ENCODE measurements at regions not wholly inside any gene's neighbourhood (a gene's known extent, or its start where the extent isn't known, plus 50 kb on each side); places are given as distances from the start of the nearest gene placed in this dataset.
"Not testable (repeated sequence)": the region's sequence is repeated elsewhere in the genome, so short reads cannot be mapped to it uniquely, and the experiment has no call there.

DNA sequence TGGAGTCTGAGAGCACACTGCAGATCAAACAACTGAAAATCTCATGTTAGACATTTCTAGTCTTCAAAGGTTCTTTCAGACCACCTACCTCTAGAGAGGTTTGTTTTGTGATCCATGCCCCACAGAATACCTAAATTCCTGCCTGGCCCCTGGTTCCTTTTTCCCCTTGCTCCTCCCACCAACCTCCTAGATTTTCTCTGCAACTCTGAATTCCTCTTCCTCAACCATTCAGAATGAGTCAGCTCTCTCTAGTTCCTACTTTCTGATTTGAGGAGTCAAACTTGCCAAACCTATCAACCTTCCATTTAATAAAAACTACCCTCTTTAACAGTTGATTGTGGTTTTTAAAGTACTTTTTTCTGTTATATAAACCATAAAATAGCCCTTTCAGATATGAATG, 83.2 kb upstream of the ZNF462 start:
- Histone ChIP-seq H3K4me3 (ENCODE audit: low read depth, low read length) (no peak overlapping the region), H3K27me3 (ENCODE audit: insufficient read depth, low read depth, severe bottlenecking) (no peaks in the 10 kb centered on the region), H3K36me3 (no peaks in the 10 kb centered on the region), H3K27ac (no peak overlapping the region), H3K9me3 (ENCODE audit: severe bottlenecking) (no peaks in the 10 kb centered on the region)
- TF ChIP-seq CTCF (IDR thresholded peaks at IDR 0.05; ENCODE audit: low read depth, low read length) = no peak
- no peak for DNase-seq

- H3K27me3 ChIP-seq (ENCODE audit: insufficient read depth, low read depth, severe bottlenecking) = no peaks in the 10 kb centered on the region
- no peak for TF ChIP-seq CTCF (IDR thresholded peaks at IDR 0.05; ENCODE audit: low read depth, low read length)
- DNase-seq = no peak
- no peak overlapping the region for H3K27ac ChIP-seq
- no peaks in the 10 kb centered on the region for H3K36me3 ChIP-seq
- H3K9me3 ChIP-seq (ENCODE audit: severe bottlenecking) = no peaks in the 10 kb centered on the region
- no peak overlapping the region for H3K4me3 ChIP-seq (ENCODE audit: low read depth, low read length)
These were observed 79.8 kb upstream of the ZNF462 start for GRCh38 chr9:106783121-106783520.

DNA sequence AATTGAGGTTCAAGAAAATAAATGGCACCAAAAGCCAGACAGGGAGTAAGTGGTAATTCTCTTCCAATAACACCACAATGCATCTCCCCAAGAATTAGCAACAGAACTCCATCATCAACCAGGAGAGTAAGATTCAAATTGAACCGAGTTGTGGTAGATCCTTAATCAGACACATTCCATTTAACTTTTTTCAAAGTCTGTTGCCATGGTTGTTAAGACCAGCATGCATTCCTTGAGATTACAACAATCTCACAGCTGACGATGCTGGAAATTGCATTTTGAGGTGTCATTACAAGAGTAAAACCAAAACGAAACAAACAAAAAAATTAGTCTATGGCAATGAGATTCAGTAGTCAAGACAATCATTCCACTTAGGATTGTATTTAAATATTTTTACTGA, 78.9 kb upstream of the ZNF462 start:
- no peak for DNase-seq
- no peaks in the 10 kb centered on the region for H3K27me3 ChIP-seq (ENCODE audit: insufficient read depth, low read depth, severe bottlenecking)
- H3K27ac ChIP-seq = no peak overlapping the region
- H3K4me3 ChIP-seq (ENCODE audit: low read depth, low read length) = no peak overlapping the region
- no peaks in the 10 kb centered on the region for H3K36me3 ChIP-seq
- no peak for TF ChIP-seq CTCF (IDR thresholded peaks at IDR 0.05; ENCODE audit: low read depth, low read length)
- no peaks in the 10 kb centered on the region for H3K9me3 ChIP-seq (ENCODE audit: severe bottlenecking)

DNA sequence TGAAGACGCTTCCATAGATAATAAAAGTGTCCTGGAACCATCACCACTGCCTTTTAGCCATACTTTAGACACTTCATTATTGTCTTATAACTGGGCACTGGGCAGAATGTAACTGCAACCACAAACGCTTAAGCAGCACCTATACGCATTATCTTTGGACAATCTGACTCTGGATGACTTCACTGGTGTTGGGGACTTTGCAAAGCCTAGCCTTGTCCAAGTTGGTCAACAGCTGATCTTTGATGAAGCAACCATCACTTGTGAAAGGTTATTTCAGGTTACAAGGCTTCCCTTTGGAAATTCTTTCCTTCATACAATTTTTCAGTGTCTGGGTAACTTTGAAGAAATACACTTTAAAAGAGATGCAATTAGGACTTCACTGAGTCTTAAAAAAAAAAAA, 77.8 kb upstream of the ZNF462 start:
- Histone ChIP-seq H3K27ac (no peak overlapping the region), H3K36me3 (no peaks in the 10 kb centered on the region), H3K4me3 (ENCODE audit: low read depth, low read length) (no peak overlapping the region), H3K27me3 (ENCODE audit: insufficient read depth, low read depth, severe bottlenecking) (no peaks in the 10 kb centered on the region), H3K9me3 (ENCODE audit: severe bottlenecking) (no peaks in the 10 kb centered on the region)
- no peak for DNase-seq
- TF ChIP-seq CTCF (IDR thresholded peaks at IDR 0.05; ENCODE audit: low read depth, low read length) = no peak

DNA sequence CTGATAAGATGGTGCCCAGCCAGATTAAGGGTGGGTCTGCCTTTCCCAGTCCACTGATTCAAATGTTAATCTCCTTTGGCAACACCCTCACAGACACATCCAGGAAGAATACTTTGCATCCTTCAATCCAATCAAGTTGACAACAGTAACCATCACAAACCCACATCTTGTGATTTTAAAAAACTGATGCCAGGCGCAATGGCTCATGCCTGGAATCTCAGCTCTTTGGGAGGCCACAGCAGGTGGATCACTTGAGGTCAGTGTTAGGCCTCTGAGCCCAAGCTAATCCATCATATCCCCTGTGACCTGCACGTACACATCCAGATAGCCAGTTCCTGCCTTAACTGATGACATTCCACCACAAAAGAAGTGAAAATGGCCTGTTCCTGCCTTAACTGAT, 74.9 kb upstream of the ZNF462 start:
- H3K4me3 ChIP-seq (ENCODE audit: low read depth, low read length); H3K9me3 ChIP-seq (ENCODE audit: severe bottlenecking); H3K27me3 ChIP-seq (ENCODE audit: insufficient read depth, low read depth, severe bottlenecking); DNase-seq; H3K27ac ChIP-seq; H3K36me3 ChIP-seq: not testable (repeated sequence)

DNA sequence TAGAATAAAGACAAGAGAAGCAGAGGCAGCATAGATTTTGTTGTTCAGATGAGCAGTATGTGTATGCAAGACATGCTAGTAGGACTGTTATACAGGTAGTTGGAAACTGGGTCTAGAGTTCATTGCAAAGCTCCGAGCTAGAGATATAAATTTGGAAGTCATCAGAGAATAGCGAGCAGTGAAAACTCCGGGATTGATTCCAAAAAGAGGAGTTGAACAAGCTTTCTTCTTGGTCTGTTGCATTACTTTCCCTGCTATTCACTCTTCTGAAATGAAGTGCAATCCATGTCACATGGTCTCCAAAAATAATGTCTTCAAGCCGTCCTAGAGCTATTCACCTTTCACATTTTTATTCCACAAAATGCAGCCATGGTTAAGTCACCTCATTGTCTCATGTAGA, 67.9 kb upstream of the ZNF462 start:
- no peak for TF ChIP-seq CTCF (IDR thresholded peaks at IDR 0.05; ENCODE audit: low read depth, low read length)
- no peak for DNase-seq
- Histone ChIP-seq H3K27ac (no peak overlapping the region), H3K36me3 (no peaks in the 10 kb centered on the region), H3K4me3 (ENCODE audit: low read depth, low read length) (no peak overlapping the region), H3K9me3 (ENCODE audit: severe bottlenecking) (no peaks in the 10 kb centered on the region), H3K27me3 (ENCODE audit: insufficient read depth, low read depth, severe bottlenecking) (no peaks in the 10 kb centered on the region)

Data from WERI-Rb-1 (cell line).